Fibroblast of skin of right quadriceps (primary cell): ENCODE measurements at regions not wholly inside any gene's neighbourhood (a gene's known extent, or its start where the extent isn't known, plus 50 kb on each side); places are given as distances from the start of the nearest gene placed in this dataset.
"Not testable (repeated sequence)": the region's sequence is repeated elsewhere in the genome, so short reads cannot be mapped to it uniquely, and the experiment has no call there.

Source experiments
- DNase-seq: peaks from one replicate; pipeline ENCODE4 v3.0.0-alpha.2; 2013

DNA sequence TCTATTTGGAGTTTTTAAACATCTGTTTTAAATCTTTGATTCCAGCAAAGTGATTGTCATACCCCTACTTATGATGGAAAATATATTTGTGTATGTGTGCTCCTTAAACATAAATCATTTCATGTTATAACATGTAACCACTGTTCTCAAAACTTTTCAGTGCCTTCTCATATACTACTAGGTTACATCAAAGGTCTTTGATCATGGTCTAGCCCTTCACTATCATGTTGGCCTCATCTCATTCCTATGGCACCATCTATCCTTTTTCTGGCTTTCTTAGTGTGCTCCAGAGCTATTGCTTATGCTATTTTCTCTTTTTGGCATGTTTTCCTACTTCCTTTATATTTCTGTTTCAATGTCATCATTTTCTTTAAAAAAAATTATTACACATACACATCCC, 367.9 kb upstream of the SLC39A10 start:
- no peak for DNase-seq

DNA sequence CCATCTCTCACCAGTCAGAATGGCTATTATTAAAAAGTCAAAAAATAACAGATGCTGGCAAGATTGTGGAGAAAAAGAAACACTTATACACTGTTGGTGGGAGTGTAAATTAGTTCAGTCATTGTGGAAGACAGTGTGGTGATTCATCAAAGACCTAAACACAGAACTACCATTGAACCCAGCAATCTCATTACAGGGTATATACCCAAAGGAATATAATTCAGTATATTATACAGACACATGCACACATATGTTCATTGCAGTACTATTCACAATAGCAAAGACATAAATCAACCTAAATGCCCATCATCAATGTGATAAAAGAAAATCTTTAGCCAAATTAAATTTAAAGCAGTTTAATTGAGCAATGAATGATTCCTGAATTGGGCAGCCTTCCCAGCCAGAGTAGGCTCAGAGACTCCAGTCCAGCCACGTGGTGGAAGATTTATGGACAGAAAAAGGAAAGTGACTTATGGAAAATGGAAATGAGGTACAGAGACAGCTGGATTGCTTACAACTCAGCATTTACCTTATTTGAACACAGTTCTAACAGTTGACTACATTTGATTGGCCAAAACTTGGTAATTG, 377.1 kb upstream of the SLC39A10 start:
- DNase-seq = peak; percentile 4

DNA sequence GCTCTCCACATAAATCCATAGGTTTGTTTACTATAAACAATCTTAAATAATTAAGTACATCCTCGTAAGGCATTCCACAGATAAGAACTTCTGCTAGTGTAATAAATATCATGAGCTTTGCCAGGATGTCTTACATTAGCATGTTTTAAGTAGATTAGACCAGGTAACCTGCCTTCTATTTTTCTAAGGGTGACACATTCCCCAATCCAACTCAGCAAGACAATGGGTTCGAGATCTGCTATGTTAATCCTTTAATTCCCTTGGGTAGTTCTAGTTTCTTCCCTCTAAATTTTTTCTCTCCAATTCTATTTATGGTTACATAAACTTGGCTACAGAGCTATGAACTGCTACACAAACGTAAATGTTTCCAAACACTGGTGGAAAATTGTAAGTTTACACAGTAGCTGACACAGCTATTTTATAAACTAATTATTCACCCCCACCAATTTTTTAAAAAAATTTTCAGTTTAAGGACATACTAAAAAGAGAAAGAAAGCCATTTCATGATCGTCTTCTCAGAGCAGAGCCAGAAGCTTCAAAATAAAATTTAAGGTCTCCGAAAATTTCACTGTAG, 386.5 kb upstream of the SLC39A10 start:
- DNase-seq = no peak

DNA sequence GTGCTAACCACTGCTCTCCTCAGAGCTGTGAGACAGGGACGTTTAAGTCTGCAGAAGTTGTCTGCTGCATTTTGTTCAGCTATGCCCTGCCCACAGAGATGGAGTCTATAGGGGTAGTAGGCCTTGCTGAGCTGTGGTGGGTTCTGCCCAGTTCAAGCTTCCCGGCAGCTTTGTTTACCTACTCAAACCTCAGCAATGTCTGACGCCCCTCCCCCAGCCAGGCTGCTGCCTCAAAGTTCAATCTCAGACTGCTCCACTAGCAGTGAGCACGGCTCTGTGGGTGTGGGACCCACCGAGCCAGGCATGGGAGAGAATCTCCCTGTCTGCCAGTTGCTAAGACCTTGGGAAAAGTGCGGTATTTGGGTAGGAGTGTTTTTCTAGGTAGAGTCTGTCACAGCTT, 387.8 kb upstream of the SLC39A10 start:
- no peak for DNase-seq

DNA sequence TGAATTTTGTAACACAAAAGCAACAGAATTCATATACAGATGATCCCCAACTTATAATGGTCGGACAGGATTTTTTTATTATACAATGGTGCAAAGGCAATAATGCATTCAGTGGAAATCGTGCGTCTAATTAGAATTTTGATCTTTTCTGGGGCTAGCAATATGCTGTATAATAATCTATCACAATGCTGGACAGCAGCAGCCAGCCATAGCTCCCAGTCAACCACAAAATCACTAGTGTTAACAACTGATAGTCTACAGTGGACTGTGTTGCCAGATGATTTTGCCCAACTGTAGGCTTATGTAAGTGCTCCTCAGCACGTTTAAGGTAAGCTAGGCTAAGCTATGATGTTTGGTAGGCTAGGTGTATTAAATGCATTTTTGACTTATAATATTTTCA, 399.0 kb upstream of the SLC39A10 start:
- no peak for DNase-seq

DNA sequence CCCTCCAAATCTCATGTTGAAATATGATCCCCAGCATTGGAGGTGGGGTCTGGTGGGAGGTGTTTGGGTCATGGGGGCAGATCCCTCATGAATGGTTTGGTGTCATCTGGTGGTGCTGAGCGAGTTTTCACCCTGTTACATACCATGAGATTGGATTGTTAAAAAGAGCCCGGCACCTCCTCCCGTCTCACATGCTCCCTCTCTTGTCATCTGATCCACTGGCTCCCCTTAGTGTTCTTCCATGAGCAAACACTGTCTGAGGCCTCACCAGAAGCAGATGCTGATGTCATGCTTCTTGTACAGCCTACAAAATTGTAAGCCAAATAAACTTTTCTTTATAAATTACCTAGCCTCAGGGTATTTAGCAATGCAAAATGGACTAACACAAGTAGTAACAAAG, 405.0 kb upstream of the SLC39A10 start:
- no peak for DNase-seq

DNA sequence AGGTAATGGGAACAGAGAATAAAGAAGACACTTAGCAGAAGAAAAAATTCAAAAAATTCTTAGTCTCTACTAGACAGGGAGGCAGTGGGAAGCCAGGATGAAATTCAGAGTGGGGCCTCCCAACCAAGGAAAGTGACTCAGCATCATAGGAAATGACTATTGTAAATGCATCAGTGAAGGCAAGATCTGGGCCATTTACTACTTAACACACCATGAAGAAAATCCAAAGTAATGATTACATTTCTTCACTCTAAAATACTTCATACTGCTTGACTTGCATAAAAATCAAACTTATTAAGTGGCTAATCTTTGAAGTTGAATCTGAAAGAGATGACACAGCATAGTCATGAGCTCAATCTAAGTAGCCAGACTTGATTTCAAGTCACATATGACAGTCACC, 405.8 kb upstream of the SLC39A10 start:
- DNase-seq = no peak

DNA sequence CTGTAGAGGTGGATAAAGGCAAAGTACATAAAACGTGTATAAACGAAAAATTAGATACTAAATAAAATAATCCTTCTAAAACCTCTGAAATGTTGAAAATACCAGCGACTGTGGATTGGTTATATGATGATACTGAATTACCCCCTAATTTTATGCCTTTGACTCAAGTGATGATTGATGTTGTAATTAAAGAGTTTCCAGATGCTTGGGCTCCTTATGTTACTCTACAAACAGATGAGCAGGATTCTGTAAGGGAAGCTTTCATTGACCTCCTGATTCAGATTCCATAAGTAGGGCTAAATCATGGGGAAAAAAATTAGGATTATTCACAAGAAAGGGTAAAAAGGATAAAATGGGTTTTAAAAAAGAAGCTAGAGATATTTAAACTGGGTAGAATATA, 418.2 kb upstream of the SLC39A10 start:
- no peak for DNase-seq

DNA sequence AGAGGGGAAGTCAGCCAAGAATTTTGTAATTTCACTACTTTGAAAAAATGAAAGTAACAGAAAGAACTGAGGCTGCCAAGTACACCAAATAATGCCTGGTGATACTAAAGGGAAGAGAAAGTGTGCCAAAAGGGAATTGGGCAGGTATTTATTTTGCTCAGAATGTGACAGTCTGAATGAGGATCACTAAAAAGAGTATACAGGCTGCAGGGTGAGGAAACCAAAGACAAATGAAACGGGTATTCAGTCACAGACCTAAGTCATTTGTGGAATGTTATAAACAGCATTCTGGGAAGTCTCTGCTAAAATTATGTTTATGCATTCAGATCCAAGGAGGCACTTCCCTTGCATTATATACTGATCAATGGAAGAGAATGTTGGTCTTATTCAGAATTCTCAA, 418.6 kb upstream of the SLC39A10 start:
- DNase-seq = no peak

DNA sequence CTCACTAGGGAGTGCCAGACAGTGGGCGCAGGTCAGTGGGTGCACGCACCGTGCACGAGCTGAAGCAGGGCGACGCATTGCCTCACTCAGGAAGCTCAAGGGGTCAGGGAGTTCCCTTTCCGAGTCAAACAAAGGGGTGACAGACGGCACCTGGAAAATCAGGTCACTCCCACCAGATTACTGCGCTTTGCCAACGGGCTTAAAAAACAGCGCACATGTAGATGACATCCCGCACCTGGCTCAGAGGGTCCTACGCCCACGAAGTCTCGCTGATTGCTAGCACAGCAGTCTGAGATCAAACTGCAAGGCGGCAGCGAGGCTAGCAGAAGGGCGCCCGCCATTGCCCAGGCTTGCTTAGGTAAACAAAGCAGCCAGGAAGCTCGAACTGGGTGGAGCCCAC, 428.5 kb upstream of the SLC39A10 start:
- not testable (repeated sequence) for DNase-seq

DNA sequence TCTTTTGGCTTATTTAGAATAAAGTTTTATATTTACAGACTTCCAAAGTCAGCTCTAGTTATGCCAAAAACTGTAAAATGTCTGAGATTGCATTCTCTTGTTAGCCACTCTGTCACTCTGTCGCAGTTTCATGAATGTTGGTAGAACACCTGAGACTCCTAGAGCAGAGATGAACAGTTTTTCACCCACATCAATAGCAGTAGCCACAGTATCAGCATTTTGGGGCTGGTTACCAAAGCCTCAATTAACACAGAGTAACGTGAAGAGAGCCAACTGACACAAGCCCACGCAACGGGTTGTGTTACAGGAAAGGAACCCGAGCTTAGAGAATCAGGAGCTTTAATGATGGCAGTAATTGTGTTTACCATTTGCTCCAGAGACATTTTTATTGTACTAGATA, 443.0 kb upstream of the SLC39A10 start:
- DNase-seq = no peak

DNA sequence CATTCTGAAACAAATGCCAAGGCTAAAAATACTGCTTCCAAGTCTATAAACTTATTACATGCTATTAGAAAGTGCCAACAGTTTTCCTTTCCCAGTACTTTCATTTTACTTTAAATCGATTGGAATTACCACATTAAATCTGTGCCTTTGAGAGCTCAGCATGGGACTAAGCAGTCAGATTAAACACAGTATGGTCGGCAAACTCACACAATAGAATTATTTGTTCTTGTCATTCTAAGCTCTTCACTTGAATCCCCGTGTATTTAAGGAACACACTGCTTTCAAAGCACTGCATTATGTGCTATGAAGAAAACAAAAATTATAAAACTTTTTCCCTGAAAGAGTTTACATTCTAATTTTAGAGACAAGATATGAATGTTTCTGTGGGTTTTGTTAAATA, 444.4 kb upstream of the SLC39A10 start:
- no peak for DNase-seq

DNA sequence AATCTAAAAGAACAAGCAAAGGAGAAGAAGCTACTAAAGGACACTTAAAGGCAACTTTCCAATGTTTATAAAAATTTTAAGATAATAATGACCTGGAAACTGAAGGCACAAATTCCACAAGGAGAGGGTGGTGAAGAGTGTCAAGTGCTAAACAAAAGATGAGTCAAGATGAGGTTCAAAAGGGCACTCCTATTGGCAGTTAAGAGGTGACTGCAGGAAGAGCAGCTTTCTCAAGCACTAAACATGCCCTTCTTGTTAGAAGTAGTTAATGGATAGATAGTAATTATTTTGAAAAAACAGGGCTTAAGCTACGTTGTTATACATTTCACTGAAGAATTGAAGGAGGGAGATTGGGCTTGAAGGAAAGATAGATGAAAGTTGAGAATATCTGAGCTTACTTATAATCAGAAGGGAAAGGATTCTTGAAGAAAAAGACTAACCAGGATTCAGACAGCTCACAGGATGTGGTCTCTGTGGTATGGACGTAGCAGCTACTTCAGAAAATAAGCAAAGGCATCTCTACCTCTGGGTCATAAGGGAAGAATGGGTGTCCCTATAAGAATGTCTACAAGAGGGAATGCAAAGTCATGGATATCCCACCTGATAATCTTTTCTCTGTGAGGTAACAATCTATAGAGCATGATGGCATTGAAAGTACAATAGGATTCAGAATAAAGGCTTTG, 454.7 kb upstream of the SLC39A10 start:
- DNase-seq = no peak

DNA sequence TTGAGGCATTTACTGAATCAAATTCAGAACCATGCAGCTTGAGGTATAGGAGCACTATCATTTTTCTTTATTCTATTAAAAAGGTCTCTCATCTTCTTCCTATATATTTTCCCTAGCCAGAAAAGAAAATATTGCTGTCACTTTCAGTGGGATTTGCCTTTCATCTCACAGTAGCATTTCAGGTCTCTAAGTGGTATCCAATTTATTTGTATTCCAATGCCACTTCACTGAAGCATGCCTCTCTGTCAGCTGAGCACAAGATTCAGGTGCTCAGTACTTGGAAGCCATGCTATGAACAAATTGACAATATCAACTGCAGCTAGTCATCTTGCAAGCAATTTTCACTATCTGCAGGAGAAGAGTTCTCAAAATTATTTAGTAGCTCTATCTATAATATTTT, 457.2 kb upstream of the SLC39A10 start:
- no peak for DNase-seq

DNA sequence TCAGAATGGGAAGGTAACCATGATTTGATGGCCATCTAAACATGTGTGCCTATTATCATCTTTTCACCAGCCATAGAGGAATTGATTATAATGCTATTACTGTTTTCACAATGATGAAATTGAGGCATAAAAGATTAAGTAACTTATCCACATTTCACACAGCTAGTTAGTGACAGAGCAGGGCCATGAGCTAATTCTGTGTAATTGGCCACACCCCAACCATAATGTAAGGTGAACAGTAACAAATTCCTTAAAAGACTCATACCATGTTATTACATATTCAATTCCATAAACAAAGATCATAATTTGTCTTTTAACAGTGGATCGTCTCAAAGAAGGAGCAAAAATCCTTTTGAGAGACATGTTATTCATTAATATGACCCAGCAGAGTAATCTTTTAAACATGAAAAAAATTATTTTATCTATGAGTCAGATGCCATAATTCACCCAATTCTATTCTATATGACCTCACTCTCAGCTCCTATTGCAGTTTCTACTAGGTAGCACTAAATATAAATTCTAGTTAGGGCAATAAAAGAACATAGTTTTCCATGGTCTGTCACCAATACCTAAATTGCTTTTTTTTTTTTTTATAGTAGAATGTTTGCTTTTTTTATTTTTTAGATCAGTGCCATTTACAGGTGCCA, 475.8 kb upstream of the SLC39A10 start:
- no peak for DNase-seq

DNA sequence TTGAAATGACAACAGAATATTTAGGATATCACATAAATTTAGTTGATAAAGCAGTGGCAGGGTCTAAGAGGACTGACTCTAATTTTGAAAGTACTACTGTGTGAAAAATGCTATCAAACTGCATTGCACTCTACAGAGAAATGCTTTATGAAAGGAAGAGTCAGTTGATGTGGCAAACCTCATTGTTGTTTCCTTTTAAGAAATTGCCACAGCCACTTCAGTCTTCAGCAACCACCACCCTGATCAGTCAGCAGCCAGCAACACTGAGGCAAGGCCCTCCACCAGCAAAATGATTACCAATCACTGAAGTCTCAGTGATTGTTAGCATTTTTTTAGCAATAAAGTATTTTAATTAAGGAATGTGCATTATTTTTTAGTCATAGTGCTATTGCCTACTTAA, 488.7 kb upstream of the SLC39A10 start:
- DNase-seq = no peak

DNA sequence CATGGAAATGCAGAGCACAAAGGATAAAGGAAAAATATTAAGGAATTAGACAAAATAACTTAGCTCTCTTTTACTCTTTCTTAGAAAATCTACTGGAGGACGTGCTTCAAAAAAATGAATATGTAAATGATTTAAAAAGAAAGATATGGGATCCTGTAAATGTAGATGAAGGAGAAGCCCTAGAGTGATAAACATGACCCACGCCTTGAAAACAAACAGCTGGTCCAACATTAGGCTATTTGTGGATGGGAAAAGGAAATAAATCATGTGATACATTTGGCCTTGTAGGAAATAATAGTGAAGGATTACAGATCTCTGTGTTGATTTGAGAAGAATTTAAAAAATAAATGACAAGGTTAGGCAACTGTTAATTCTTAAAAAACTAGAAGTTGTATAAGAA, 492.1 kb upstream of the SLC39A10 start:
- no peak for DNase-seq

DNA sequence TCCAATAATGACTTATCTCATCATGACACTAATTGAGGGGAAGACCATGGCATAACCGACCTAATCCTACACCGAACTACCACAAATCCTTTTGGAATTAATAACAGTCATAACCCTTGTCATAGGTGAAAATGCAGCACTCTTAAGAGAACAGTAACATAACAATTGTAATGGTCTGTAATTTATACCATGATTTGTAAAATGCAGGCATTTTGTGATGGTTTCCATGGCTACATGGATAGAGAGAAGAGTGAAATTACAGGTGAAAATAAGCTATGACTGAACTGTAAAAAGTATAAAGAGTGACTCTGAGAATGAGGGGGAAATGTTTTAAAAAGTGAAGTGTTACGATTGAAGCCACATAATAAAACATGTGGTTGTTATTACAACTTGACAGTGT, 494.1 kb upstream of the SLC39A10 start:
- DNase-seq = no peak

DNA sequence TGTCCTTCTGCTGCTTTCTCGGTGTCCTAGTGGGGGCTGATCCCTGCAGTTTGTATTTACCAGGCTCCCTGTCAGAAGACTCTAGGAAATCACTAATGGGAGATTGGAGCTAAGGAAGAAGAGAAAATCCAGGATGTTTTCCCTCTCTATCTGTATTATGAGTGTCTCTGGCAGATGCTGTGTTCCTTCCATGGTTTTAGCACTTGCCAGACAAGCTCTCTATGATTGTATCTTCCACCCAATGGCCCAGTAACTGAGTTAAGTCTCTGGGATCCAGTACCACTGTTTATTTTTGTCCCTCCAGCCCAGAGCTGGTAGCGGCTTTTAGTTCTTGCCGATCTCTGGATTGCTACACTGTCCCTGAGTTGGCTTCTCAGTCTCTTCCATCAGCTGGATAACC, 494.8 kb upstream of the SLC39A10 start:
- no peak for DNase-seq

DNA sequence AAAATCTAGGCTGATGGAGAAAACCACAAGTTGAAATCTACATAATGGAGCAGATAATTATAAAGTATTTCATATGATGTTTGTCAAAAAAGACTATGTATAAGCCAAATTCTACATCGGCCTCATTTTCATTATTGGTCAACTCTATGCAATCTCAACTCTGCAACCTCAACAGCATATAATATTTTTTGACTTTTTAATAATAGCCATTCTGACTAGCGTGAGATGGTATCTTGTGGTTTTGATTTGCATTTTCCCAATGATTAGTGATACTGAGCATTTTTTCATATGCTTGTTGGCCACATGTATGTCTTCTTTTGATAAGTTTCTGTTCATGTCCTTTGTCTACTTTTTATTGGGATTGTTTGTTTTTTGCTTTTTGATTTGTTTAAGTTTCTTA, 496.1 kb upstream of the SLC39A10 start:
- DNase-seq = no peak

DNA sequence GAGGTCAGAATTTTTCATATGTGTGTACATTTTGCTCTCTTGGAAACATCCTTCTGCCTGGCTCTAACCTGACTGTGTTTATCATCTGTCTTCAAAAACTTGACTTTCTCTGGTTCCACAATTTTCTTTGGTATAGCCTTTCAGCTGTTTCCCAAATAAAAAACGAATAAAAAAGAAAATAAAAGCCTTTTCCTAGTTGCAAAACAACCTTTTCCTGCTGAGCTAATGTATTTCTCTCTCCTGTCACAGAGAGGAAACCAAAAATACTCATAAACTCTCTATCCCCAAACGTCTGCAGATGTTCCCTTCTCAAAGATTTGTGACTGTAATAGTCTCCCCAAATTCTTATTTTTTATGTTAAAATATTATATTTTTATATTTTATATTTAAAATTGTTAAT, 505.3 kb upstream of the SLC39A10 start:
- no peak for DNase-seq

DNA sequence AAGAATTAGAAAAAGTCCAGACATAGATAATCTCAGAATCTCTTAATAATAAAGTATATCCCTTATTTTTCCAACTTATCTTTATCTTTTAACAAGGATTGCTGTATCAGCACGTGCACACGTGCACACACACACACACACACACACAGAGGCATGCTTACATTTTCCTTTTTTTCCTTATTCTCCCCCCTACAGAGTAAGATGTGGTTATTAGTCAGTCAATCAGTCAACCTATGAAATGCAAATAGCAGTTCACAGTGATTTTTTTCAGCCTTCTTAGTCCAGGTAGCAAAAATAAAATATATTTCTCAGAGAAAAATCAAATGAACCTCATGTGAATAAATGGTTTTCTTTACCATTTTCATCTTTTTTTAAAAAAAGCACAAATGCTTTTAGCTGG, 506.2 kb upstream of the SLC39A10 start:
- no peak for DNase-seq

DNA sequence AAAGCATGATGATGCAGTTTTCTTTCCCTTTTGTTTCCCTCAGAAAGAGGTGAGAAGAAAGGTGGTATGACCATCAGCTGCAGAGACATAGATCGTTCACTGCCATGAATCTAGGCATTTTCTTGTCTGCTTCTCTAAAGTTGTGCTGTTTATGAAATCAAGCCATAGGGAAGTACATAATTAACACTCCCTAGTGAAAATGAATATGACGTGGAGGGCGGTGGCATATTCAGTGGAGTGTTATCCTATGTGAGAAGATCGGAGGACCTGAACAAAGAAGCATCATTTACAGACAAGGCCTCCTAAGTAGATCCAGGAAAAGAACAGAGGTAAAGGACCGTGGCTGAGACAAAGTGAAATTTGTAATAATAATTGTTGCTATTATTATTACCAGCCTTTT, 509.0 kb upstream of the SLC39A10 start:
- DNase-seq = no peak

DNA sequence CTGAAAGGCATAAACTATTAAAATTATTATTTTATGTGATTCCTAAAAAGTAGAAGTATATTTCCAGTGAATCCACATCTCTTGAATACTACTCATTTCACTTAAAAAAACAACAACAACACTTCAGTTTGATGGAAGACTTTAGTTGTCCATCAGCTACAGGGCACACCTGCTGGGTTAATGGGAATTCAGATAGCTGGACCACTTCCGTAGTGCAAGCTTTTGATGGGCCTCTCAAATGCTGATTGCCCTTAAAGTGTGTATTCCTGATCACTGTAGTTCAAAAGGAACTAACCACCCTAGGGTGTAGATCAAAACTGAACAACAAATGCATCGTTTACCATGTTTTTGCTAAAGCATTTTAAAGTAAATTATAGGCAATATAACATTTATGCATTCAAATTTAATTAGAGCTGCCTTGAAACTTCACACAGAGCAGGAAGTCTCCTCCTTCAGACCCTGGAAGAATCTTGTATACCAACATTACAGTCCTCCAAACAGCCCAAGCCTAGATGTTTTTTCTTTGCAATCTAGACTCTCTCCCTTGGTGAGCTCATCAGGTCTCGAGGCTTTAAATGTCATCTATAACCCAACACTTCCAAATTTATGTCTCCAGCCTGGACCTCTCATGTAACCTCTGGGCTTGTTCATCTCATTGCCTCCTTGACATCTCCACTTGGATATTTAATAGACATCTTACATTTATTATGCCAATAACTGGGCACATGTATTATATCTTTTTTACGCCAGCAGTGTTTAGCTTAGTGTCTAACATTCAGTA, 510.1 kb upstream of the SLC39A10 start:
- DNase-seq = no peak
